HG03135 (cell line): ENCODE measurements at regions not wholly inside any gene's neighbourhood (a gene's known extent, or its start where the extent isn't known, plus 50 kb on each side); places are given as distances from the start of the nearest gene placed in this dataset.

Experiments
- ATAC-seq: cut with Tn5 transposase; IDR thresholded peaks from one replicate; pipeline ENCODE4 v1.9.1; 2021; ENCODE audit warnings: mild to moderate bottlenecking, moderate library complexity; ENCODE audit not compliant: unreplicated experiment

DNA sequence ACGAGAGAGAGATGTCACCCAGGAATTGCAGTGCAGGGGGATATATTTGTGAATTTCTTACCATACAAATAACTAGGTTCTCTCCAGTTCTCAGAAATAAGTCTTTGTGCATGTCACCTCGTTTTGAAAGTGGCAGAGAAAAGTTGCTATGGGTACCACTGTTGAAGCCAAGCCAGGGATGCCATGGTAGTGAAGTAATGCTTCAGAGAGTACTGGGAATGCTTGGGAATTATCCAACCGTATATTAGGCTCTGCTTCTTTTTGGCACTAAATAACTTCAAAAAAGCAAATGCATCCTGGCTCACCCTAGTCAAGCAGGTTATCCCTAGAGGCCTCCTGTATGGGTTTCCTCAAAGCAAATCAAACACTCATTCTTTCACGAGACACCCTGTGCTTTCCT is 50.7 kb upstream of the DDX18 start:
- ATAC-seq = no peak
